Tibial nerve (tissue), 4 donors: ENCODE measurements at regions not wholly inside any gene's neighbourhood (a gene's known extent, or its start where the extent isn't known, plus 50 kb on each side); places are given as distances from the start of the nearest gene placed in this dataset.

ENCODE experiments used
- DNase-seq, 2 donors: peaks; one replicate each; pipeline ENCODE4 v3.0.0-alpha.2; 2019; ENCODE audit warnings: low spot score in 2 of 2
- H3K27ac ChIP-seq, 4 donors: fragments of 200-600 bp; sonication (generic) in 3 of 4; one replicate each; pipeline ENCODE4 v1.5.1; 2017 to 2019; ENCODE audit warnings: mild to moderate bottlenecking in 1 of 4
- H3K27me3 ChIP-seq, 2 donors: fragments of 200-600 bp; sonication (generic) in 1 of 2; one replicate each; pipeline versions ENCODE4 v1.5.1 to v1.6.0; 2017 to 2019
- H3K36me3 ChIP-seq, 3 donors: fragments of 200-600 bp; sonication (generic); one replicate each; pipeline ENCODE4 v1.5.1; 2018 to 2019
- H3K4me1 ChIP-seq, 4 donors: fragments of 200-600 bp; sonication (generic) in 3 of 4; one replicate each; pipeline ENCODE4 v1.5.1; 2017 to 2019
- H3K4me3 ChIP-seq, 4 donors: fragments of 200-600 bp; sonication (generic) in 3 of 4; one replicate each; pipeline ENCODE4 v1.5.1; 2017 to 2019; ENCODE audit warnings: mild to moderate bottlenecking in 1 of 4, moderate library complexity in 1 of 4
- H3K9me3 ChIP-seq, 4 donors: fragments of 200-600 bp; sonication (generic) in 3 of 4; one replicate each; pipeline ENCODE4 v1.5.1; 2017 to 2019
- CTCF ChIP-seq, 5 experiments: fragments of 200-600 bp in 3 of 5; fragments of 450-650 bp in 2 of 5; sonication (generic) in 3 of 5; IDR thresholded peaks; one replicate each; pipeline ENCODE4 v1.5.1; 2016 to 2019; ENCODE audit warnings: antibody characterized with exemption in 5 of 5, mild to moderate bottlenecking in 3 of 5, moderate library complexity in 2 of 5
- EP300 ChIP-seq, 2 donors: sonication (generic); formaldehyde crosslinking; IDR thresholded peaks; one replicate each; pipeline ENCODE4 v1.6.1; 2017; ENCODE audit warnings: antibody characterized with exemption in 2 of 2, mild to moderate bottlenecking in 1 of 2
- POLR2A ChIP-seq, 2 donors: fragments of 450-650 bp; IDR thresholded peaks; one replicate each; pipeline ENCODE4 v1.6.1; 2017; ENCODE audit warnings: antibody characterized with exemption in 2 of 2, mild to moderate bottlenecking in 2 of 2, moderate library complexity in 2 of 2
- WGBS, 2 donors: methylation state at CpG; one replicate each; pipeline ENCODE4 v1.1.5; 2018; 5-methylcytosine and 5-hydroxymethylcytosine counted together

GRCh38 chr12:127657036-127657435 lies 609.9 kb upstream of the TMEM132C start:
- no peaks in the 10 kb centered on the region for H3K9me3 ChIP-seq
- peaks cover 0 to 6% (median 0%) of the 10 kb centered on the region in 4 donors for H3K4me1 ChIP-seq
- no peak overlapping the region for H3K4me3 ChIP-seq
- H3K27me3 ChIP-seq = no peaks in the 10 kb centered on the region
- TF ChIP-seq POLR2A (IDR thresholded peaks at IDR 0.05) (no peak), CTCF (IDR thresholded peaks at IDR 0.05) (no peak), EP300 (IDR thresholded peaks at IDR 0.05) (no peak)
- no peaks in the 10 kb centered on the region for H3K36me3 ChIP-seq
- no peak for DNase-seq
- H3K27ac ChIP-seq = no peak overlapping the region

- H3K9me3 ChIP-seq = no peaks in the 10 kb centered on the region
- 54 to 62% methylated on average over 2 of the region's 2 CpGs for WGBS, 2 donors
- no peak overlapping the region for H3K27ac ChIP-seq
- TF ChIP-seq EP300 (IDR thresholded peaks at IDR 0.05) = no peak
- no peak for TF ChIP-seq CTCF (IDR thresholded peaks at IDR 0.05)
- TF ChIP-seq POLR2A (IDR thresholded peaks at IDR 0.05) = no peak
- H3K27me3 ChIP-seq = no peaks in the 10 kb centered on the region
- no peak for DNase-seq
- peaks cover 0 to 11% (median 0%) of the 10 kb centered on the region in 4 donors for H3K4me1 ChIP-seq
- no peaks in the 10 kb centered on the region for H3K36me3 ChIP-seq
- no peak overlapping the region for H3K4me3 ChIP-seq
Measured at GRCh38 chr12:127660961-127661360, 606.0 kb upstream of the TMEM132C start.

DNA sequence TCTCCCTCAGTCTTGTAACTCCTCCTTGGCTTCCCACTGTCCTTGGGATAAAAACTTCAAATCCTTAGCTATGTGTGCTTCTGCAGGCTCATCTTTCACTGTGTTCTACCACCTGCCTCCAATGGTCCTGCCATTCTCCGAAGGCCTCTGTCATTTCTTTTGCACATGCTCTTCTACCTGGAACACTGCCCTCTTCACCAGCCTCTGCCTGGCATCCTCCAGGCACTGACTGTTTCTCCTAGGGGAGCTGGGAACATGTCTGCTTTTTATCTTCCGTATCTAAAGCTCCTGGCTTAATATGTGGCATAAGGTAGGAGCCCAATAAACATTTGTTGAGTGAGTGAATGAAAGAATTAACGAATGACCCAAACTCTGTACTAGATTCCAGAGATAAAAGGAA lies 603.3 kb upstream of the TMEM132C start:
- H3K4me3 ChIP-seq = no peak overlapping the region
- H3K36me3 ChIP-seq = no peaks in the 10 kb centered on the region
- DNase-seq = no peak
- no peaks in the 10 kb centered on the region for H3K27me3 ChIP-seq
- H3K9me3 ChIP-seq = no peaks in the 10 kb centered on the region
- 78 to 89% methylated on average over 3 of the region's 3 CpGs for WGBS, 2 donors
- no peak overlapping the region for H3K27ac ChIP-seq
- TF ChIP-seq CTCF (IDR thresholded peaks at IDR 0.05) = no peak
- no peak for TF ChIP-seq POLR2A (IDR thresholded peaks at IDR 0.05)
- TF ChIP-seq EP300 (IDR thresholded peaks at IDR 0.05) = no peak
- H3K4me1 ChIP-seq = peaks cover 0 to 4% (median 0%) of the 10 kb centered on the region in 4 donors

DNA sequence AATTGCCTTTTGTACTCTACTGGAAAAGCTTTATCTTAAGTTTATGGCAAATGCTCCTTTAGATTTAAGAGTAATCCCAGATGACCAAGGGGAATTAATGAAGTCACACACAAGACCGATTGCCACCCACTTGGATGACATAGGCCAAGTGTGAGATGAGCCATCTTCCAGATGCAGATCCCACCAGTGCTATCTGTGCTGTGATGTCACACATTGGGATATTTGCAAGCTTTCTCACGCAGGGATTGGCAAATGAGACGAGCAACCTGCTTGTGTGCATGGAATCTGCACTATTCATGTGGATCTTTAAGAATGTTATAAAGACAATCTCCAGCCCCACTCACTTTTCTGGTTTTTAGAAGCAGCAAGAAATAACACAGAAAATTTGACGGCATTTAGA lies 602.1 kb upstream of the TMEM132C start:
- no peak for TF ChIP-seq POLR2A (IDR thresholded peaks at IDR 0.05)
- TF ChIP-seq EP300 (IDR thresholded peaks at IDR 0.05) = no peak
- TF ChIP-seq CTCF (IDR thresholded peaks at IDR 0.05) = no peak
- no peak for DNase-seq
- Histone ChIP-seq H3K4me3 (no peak overlapping the region), H3K36me3 (no peaks in the 10 kb centered on the region), H3K27me3 (no peaks in the 10 kb centered on the region), H3K4me1 (peaks cover 0 to 4% (median 0%) of the 10 kb centered on the region in 4 donors), H3K27ac (no peak overlapping the region), H3K9me3 (no peaks in the 10 kb centered on the region)
- 56 to 60% methylated on average over 4 of the region's 4 CpGs for WGBS, 2 donors

- WGBS, 2 donors = 64 to 77% methylated on average over 3 of the region's 3 CpGs
Measured at GRCh38 chr12:127667131-127667685, 599.8 kb upstream of the TMEM132C start.

More at GRCh38 chr12:127667131-127667685, 599.8 kb upstream of the TMEM132C start:
- DNase-seq = no peak
- TF ChIP-seq CTCF (IDR thresholded peaks at IDR 0.05) = no peak
- Histone ChIP-seq H3K27me3 (no peaks in the 10 kb centered on the region), H3K27ac (no peak overlapping the region), H3K36me3 (no peaks in the 10 kb centered on the region), H3K4me3 (no peak overlapping the region), H3K4me1 (peaks cover 0 to 4% (median 0%) of the 10 kb centered on the region in 4 donors), H3K9me3 (no peaks in the 10 kb centered on the region)
